K562 (cell line): ENCODE measurements at regions not wholly inside any gene's neighbourhood (a gene's known extent, or its start where the extent isn't known, plus 50 kb on each side); places are given as distances from the start of the nearest gene placed in this dataset.

Source experiments
- CHD4 ChIP-seq: fragments of 200-600 bp; sonication (generic); IDR thresholded peaks from 3 replicates; pipeline ENCODE4 v1.6.1; 2012; ENCODE audit warnings: low read depth, mild to moderate bottlenecking, mixed read lengths, low read length, inconsistent platforms; ENCODE audit not compliant: insufficient read depth, insufficient replicate concordance, poor library complexity, severe bottlenecking
- CREB1 ChIP-seq, 2 experiments: sonication (generic) in 1 of 2; formaldehyde crosslinking in 1 of 2; IDR thresholded peaks; 2 replicates each; pipeline versions ENCODE4 v1.6.1 to v1.8.0; 2012 to 2022; ENCODE audit warnings: inconsistent platforms in 1 of 2, mild to moderate bottlenecking in 1 of 2, missing genetic modification reagents in 1 of 2, moderate library complexity in 1 of 2
- CREB3L1 ChIP-seq: fragments of 450-650 bp; IDR thresholded peaks from 2 replicates; pipeline ENCODE4 v1.6.1; 2014; ENCODE audit warnings: low read depth, mild to moderate bottlenecking, moderate library complexity, borderline replicate concordance
- ETV1 ChIP-seq: fragments of 450-650 bp; conservative IDR thresholded peaks from 2 replicates; pipeline ENCODE4 v1.6.1; 2016; ENCODE audit warnings: missing genetic modification characterization, control low read depth, low read depth, missing compliant biosample characterization
- EZH2 ChIP-seq: IDR thresholded peaks from 2 replicates; pipeline ENCODE4 v1.6.1; 2012; ENCODE audit warnings: low read depth, mild to moderate bottlenecking, inconsistent platforms, low read length, borderline replicate concordance
- GABPA ChIP-seq: fragments of 200-800 bp; sonication (Bioruptor generic); conservative IDR thresholded peaks from 2 replicates; pipeline ENCODE4 v1.6.1; 2016; ENCODE audit warnings: low read depth, missing genetic modification characterization, missing compliant biosample characterization
- HNRNPH1 ChIP-seq: fragments of 200-400 bp; formaldehyde crosslinking; optimal IDR thresholded peaks from 2 replicates; pipeline ENCODE3; 2017; ENCODE audit warnings: low read depth, mild to moderate bottlenecking, low read length, moderate library complexity
- NFIX ChIP-seq: fragments of 250-450 bp; sonication (Bioruptor Pico); IDR thresholded peaks from 2 replicates; pipeline ENCODE4 v1.4.0; 2020; ENCODE audit warnings: low read depth, mild to moderate bottlenecking, moderate library complexity
- NR2C2 ChIP-seq, 2 experiments: fragments of 200-800 bp in 1 of 2; sonication (Bioruptor generic) in 1 of 2; sonication (generic) in 1 of 2; formaldehyde crosslinking in 1 of 2; IDR thresholded peaks; 2 replicates each; pipeline versions ENCODE4 v1.6.1 to v1.8.0; 2016 to 2022; ENCODE audit warnings: mild to moderate bottlenecking in 1 of 2, missing compliant biosample characterization in 1 of 2, missing genetic modification characterization in 1 of 2, missing genetic modification reagents in 1 of 2
- RBM15 ChIP-seq: fragments of 200-400 bp; formaldehyde crosslinking; IDR thresholded peaks from 2 replicates; pipeline ENCODE4 v1.6.1; 2018; ENCODE audit warnings: mild to moderate bottlenecking, low read length, moderate library complexity; ENCODE audit not compliant: insufficient read depth
- ZNF146 ChIP-seq: IDR thresholded peaks from one replicate; pipeline ENCODE4 v1.6.1; 2018; ENCODE audit warnings: missing compliant biosample characterization; ENCODE audit not compliant: unreplicated experiment
- TF ChIP-seq, protein P1 (sequence below): fragments of 450-650 bp; IDR thresholded peaks from 2 replicates; pipeline ENCODE4 v1.6.1; 2016; ENCODE audit warnings: antibody characterized with exemption
- TF ChIP-seq, protein P2 (sequence below): sonication (generic); formaldehyde crosslinking; IDR thresholded peaks from 2 replicates; pipeline ENCODE4 v1.8.0; 2022; ENCODE audit warnings: missing genetic modification reagents, mild to moderate bottlenecking, moderate library complexity, borderline replicate concordance
- TF ChIP-seq, protein P3 (sequence below), 2 experiments: fragments of 450-650 bp in 1 of 2; IDR thresholded peaks; 2 replicates each; pipeline ENCODE4 v1.6.1; 2011 to 2017; ENCODE audit warnings: low read depth in 2 of 2, antibody characterized with exemption in 1 of 2, borderline replicate concordance in 1 of 2, low read length in 1 of 2, mild to moderate bottlenecking in 1 of 2, mixed read lengths in 1 of 2; ENCODE audit not compliant: control insufficient read depth in 1 of 2

DNA sequence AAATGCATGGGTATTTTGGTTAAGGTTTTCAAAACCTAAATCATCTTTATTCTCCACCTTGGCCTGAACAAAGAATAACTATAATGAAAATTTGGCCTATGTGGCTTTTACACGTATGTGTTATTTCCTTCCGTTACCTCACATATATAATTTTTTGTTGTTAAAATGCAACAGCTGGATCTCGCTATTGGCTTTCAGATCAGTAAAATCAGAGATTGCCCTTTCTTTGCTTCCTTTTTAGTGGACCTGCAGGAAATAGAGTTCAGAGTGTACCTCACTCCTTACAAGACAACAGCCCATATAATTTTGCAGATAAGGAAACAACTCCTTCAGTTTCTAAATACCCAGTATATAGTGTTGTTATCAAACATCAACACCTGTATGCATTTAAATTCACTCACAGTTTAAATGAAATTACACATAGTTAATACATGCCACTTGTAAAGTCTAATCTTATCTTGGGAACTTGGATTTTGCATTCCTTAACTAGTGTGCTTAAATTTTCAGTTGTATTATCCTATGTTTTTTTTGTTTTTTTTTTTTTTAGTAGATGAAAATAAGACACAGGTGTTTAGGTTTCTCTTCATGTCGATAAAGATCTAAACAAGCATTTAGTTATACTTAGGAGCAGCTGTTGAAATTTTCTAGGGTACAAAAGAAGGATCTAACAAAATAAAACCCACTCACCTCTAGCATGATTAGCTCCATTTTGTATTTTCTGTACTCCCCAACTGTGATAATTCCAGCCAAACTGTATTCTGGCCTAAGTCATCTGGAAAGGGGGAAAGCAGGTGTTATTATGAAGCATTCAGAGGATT, 96.2 kb upstream of the SPRY1 start:
- TF ChIP-seq HNRNPH1 (no peak), CREB3L1 (no peak), NFIX (CRISPR knock-in tag) (no peak), NR2C2 (CRISPR knock-in tag; IDR thresholded peaks at IDR 0.05) (no peak), NR2C2 (tag; IDR thresholded peaks at IDR 0.05) (no peak), CREB1 (IDR thresholded peaks at IDR 0.05) (no peak), CREB1 (CRISPR knock-in tag; IDR thresholded peaks at IDR 0.05) (no peak), ZNF146 (no peak), ETV1 (tag) (no peak), RBM15 (no peak), CHD4 (no peak), EZH2 (no peak), GABPA (no peak)
- TF ChIP-seq, protein P1, sequence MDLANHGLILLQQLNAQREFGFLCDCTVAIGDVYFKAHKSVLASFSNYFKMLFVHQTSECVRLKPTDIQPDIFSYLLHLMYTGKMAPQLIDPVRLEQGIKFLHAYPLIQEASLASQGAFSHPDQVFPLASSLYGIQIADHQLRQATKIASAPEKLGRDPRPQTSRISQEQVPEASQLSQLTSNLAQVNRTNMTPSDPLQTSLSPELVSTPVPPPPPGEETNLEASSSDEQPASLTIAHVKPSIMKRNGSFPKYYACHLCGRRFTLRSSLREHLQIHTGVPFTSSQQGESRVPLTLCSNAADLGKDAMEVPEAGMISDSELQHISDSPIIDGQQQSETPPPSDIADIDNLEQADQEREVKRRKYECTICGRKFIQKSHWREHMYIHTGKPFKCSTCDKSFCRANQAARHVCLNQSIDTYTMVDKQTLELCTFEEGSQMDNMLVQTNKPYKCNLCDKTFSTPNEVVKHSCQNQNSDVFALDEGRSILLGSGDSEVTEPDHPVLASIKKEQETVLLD = no peak
- TF ChIP-seq, protein P2, sequence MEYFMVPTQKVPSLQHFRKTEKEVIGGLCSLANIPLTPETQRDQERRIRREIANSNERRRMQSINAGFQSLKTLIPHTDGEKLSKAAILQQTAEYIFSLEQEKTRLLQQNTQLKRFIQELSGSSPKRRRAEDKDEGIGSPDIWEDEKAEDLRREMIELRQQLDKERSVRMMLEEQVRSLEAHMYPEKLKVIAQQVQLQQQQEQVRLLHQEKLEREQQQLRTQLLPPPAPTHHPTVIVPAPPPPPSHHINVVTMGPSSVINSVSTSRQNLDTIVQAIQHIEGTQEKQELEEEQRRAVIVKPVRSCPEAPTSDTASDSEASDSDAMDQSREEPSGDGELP (CRISPR knock-in tag) = no peak
- TF ChIP-seq, protein P3, sequence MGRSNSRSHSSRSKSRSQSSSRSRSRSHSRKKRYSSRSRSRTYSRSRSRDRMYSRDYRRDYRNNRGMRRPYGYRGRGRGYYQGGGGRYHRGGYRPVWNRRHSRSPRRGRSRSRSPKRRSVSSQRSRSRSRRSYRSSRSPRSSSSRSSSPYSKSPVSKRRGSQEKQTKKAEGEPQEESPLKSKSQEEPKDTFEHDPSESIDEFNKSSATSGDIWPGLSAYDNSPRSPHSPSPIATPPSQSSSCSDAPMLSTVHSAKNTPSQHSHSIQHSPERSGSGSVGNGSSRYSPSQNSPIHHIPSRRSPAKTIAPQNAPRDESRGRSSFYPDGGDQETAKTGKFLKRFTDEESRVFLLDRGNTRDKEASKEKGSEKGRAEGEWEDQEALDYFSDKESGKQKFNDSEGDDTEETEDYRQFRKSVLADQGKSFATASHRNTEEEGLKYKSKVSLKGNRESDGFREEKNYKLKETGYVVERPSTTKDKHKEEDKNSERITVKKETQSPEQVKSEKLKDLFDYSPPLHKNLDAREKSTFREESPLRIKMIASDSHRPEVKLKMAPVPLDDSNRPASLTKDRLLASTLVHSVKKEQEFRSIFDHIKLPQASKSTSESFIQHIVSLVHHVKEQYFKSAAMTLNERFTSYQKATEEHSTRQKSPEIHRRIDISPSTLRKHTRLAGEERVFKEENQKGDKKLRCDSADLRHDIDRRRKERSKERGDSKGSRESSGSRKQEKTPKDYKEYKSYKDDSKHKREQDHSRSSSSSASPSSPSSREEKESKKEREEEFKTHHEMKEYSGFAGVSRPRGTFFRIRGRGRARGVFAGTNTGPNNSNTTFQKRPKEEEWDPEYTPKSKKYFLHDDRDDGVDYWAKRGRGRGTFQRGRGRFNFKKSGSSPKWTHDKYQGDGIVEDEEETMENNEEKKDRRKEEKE (IDR thresholded peaks at IDR 0.05; ENCODE audit: borderline replicate concordance in 1 of 2, control insufficient read depth in 1 of 2, low read depth in 2 of 2, low read length in 1 of 2) = no peak
